ENCODE measurements at regions not wholly inside any gene's neighbourhood (a gene's known extent, or its start where the extent isn't known, plus 50 kb on each side); places are given as distances from the start of the nearest gene placed in this dataset.

DNA sequence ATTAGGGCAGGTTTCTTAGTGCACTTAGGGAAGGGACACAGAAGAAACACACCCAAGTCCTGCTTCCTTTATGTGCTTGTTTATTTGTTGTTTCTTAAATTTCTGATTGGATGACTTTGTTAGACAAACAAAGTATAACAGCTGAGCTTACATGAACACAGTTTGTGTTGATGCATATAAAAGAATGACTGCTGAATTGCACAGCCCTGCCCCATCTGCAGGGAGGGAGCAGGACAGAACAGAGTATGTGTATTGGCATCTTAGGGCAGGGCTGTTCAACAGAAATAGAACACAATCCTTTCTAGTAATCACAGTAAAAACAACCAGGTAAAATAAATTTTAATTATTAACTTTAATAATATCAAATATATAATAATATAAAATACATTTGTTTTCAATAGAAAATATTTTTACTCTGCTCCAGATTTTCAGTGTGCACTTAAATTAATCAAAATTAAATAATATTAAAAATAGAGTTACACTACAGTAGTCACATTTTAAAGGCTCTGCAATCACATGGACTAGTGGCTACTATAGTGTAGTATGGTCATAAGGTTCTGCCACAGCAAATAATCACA, 198.4 kb downstream of the ZNF621 start:
- TF ChIP-seq, protein P1, sequence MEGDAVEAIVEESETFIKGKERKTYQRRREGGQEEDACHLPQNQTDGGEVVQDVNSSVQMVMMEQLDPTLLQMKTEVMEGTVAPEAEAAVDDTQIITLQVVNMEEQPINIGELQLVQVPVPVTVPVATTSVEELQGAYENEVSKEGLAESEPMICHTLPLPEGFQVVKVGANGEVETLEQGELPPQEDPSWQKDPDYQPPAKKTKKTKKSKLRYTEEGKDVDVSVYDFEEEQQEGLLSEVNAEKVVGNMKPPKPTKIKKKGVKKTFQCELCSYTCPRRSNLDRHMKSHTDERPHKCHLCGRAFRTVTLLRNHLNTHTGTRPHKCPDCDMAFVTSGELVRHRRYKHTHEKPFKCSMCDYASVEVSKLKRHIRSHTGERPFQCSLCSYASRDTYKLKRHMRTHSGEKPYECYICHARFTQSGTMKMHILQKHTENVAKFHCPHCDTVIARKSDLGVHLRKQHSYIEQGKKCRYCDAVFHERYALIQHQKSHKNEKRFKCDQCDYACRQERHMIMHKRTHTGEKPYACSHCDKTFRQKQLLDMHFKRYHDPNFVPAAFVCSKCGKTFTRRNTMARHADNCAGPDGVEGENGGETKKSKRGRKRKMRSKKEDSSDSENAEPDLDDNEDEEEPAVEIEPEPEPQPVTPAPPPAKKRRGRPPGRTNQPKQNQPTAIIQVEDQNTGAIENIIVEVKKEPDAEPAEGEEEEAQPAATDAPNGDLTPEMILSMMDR (IDR thresholded peaks at IDR 0.05): no peak
- TF ChIP-seq POLR2A (IDR thresholded peaks at IDR 0.05): no peak
